ENCODE measurements at regions not wholly inside any gene's neighbourhood (a gene's known extent, or its start where the extent isn't known, plus 50 kb on each side); places are given as distances from the start of the nearest gene placed in this dataset.

DNA sequence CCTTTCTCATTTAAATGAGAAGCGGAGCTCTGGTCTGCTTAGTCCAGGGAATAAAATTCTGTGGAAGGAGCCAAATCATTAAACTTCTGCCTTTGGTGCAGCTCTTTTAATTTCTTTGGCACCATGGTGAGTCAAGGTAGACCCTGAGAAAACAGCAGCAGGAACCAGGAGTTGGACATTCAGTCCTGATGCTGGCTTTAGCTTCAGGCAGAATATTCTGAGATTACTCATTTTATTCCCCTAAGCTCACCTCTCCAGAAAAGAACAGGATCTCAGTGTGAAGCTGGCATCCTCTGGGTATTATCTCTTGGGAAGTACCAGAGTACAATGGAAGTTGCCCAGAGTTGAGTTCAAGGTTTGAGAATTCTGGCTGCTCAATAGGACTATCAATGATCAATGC, 211.6 kb upstream of the NRP1 start:
- DNase-seq, result no peak
- no peak overlapping the region for H3K4me3 ChIP-seq
- TF ChIP-seq, protein P1, sequence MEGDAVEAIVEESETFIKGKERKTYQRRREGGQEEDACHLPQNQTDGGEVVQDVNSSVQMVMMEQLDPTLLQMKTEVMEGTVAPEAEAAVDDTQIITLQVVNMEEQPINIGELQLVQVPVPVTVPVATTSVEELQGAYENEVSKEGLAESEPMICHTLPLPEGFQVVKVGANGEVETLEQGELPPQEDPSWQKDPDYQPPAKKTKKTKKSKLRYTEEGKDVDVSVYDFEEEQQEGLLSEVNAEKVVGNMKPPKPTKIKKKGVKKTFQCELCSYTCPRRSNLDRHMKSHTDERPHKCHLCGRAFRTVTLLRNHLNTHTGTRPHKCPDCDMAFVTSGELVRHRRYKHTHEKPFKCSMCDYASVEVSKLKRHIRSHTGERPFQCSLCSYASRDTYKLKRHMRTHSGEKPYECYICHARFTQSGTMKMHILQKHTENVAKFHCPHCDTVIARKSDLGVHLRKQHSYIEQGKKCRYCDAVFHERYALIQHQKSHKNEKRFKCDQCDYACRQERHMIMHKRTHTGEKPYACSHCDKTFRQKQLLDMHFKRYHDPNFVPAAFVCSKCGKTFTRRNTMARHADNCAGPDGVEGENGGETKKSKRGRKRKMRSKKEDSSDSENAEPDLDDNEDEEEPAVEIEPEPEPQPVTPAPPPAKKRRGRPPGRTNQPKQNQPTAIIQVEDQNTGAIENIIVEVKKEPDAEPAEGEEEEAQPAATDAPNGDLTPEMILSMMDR (IDR thresholded peaks at IDR 0.05), result no peak
- TF ChIP-seq POLR2A (IDR thresholded peaks at IDR 0.05), result no peak
- no peak for ATAC-seq
- intact Hi-C loops (cut with DNase I), result no loop called here
- H3K27ac ChIP-seq, result no peak overlapping the region
- H3K27me3 ChIP-seq, result no peaks in the 10 kb centered on the region
- WGBS (ENCODE audit: insufficient coverage, low coverage, low lambda C conversion rate, missing lambda C conversion rate), result 100% methylated on average over 1 of the region's 1 CpG
- peaks cover 0 to 3% (median 0%) of the 10 kb centered on the region in 4 donors for H3K9me3 ChIP-seq
- H3K4me1 ChIP-seq, result no peaks in the 10 kb centered on the region
- H3K36me3 ChIP-seq, result no peaks in the 10 kb centered on the region

DNA sequence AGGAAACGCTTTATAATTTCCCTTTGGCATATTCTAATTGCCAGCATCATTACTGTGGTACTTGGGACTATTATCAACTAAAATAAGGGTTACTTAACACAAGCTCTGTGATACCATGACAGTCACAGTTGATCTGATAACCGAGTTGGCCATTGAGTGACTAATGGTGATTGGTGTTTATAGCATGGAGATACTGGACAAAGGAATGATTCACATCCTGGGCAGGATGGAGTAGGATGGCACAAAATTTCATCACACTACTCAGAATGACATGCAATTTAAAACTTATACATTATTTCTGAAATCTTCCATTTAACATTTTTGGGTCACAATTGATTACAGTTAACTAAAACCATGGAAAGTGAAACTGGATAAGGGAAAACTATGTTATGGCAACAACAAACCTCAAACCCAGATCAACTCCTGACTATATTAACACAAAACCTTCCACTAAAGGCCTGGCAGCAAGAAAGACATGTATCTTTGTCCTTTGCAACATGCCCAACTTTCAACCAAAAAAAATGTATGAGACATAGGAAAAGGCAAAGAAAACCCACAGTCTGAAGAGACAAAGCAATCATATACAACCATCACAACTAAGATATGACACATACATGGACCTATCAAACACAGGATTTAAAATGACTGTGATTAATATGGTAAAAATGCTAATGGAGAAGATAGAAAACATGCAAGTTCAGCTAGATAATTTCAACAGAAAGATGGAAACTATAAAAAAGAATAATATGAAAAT, 208.5 kb upstream of the NRP1 start:
- intact Hi-C loops (cut with DNase I), result no loop called here
- TF ChIP-seq, protein P1 (IDR thresholded peaks at IDR 0.05), result no peak
- no peak for TF ChIP-seq POLR2A (IDR thresholded peaks at IDR 0.05)
- ATAC-seq (no peak), DNase-seq (no peak)
- no peaks in the 10 kb centered on the region for H3K27me3 ChIP-seq
- H3K36me3 ChIP-seq, result no peaks in the 10 kb centered on the region
- WGBS (ENCODE audit: insufficient coverage, low coverage, low lambda C conversion rate, missing lambda C conversion rate), result 69% methylated on average over 2 of the region's 2 CpGs
- H3K4me1 ChIP-seq, result no peaks in the 10 kb centered on the region
- peaks cover 0 to 3% (median 0%) of the 10 kb centered on the region in 4 donors for H3K9me3 ChIP-seq
- no peak overlapping the region for H3K4me3 ChIP-seq
- no peak overlapping the region for H3K27ac ChIP-seq

DNA sequence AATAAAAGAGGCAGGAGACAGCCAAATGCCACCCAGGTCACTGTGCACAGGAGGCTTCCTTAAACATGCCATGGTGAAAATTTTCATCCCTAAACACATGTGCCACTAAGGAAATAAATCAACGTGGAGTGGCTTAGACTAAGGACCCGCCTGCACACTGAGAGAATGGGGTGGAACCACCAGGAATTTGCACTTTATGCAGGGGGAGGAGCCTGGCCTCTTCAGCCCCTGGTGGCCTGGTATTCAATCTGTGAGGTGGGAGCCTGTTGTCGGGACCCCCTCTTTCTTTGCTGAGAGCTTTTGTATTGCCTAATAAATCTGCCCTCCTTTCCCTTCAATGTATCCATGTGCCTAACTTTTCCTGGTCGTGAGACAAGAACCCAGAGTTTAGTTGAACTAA, 204.6 kb upstream of the NRP1 start:
- H3K4me3 ChIP-seq, result no peak overlapping the region
- intact Hi-C loops (cut with DNase I), result no loop called here
- H3K27ac ChIP-seq, result no peak overlapping the region
- ATAC-seq (no peak), DNase-seq (no peak)
- H3K4me1 ChIP-seq, result no peaks in the 10 kb centered on the region
- H3K27me3 ChIP-seq, result no peaks in the 10 kb centered on the region
- TF ChIP-seq, protein P1 (IDR thresholded peaks at IDR 0.05), result no peak
- no peak for TF ChIP-seq POLR2A (IDR thresholded peaks at IDR 0.05)
- WGBS (ENCODE audit: insufficient coverage, low coverage, low lambda C conversion rate, missing lambda C conversion rate), result 68% methylated on average over 4 of the region's 4 CpGs
- no peaks in the 10 kb centered on the region for H3K9me3 ChIP-seq
- no peaks in the 10 kb centered on the region for H3K36me3 ChIP-seq

DNA sequence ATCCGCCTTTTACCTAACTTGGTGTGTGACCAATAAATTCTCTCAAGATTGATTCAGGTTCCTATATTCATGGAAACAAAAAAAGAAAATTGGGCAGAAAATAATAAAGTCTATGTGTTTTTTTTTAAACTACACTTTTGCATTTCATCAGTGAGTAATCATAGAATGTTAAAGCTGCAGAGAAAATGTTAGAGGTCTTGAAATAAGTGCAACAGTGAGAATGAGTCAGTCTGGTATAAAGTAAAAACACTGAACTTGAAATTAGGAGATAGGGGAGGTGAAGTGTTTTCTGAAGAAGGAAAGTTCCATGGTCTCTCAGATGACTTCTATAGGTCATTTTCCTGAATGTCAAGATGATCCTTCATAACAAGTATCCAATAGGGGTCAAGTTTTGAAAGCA, 202.6 kb upstream of the NRP1 start:
- Histone ChIP-seq H3K4me3 (no peak overlapping the region), H3K36me3 (no peaks in the 10 kb centered on the region), H3K9me3 (no peaks in the 10 kb centered on the region), H3K27me3 (no peaks in the 10 kb centered on the region), H3K4me1 (no peaks in the 10 kb centered on the region), H3K27ac (no peak overlapping the region)
- DNase-seq (no peak), ATAC-seq (no peak)
- WGBS (ENCODE audit: insufficient coverage, low coverage, low lambda C conversion rate, missing lambda C conversion rate), result 94% methylated on average over 1 of the region's 1 CpG
- TF ChIP-seq POLR2A (IDR thresholded peaks at IDR 0.05), result no peak
- TF ChIP-seq, protein P1 (IDR thresholded peaks at IDR 0.05), result no peak
- intact Hi-C loops (cut with DNase I), result no loop called here

Measured in right lobe of liver (tissue), 6 donors.